ENCODE measurements at regions not wholly inside any gene's neighbourhood (a gene's known extent, or its start where the extent isn't known, plus 50 kb on each side); places are given as distances from the start of the nearest gene placed in this dataset.

DNA sequence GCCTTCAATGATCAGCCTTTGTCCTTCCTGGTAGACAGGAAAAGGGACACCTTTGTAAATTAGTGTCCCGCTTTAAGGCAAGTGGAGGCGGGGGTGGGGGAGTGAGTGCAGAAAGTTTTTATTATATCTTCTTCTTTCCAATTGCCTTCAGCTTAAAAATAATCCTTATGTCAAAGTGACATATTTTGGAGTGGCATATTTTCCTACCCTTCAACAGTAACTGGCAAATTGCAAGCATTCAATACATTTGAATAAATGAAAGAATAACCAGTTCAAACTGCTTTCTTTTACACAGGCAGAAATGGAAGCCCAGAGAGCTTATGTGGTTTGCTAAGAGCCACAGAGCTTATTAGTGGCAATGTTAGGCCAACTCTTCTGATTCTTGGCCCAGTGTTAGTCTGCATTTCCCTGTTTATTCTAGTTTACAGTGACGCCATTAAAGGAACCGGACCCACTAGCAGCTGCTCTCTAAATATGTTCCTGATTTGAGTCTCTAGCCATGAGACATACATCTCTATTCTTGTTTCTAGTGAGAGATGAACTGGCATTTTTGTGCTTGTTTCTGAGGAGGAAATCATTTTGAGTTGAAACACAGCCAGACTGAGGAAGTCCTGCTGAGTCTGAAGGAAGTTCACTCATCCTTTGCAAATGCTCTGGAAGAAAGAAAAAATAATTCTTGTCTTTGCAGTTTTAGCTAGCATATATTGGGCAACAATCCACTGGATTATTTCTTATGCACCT, 468.7 kb downstream of the NOVA1 start:
- DNase-seq (ENCODE audit: low spot score), result no peak

DNA sequence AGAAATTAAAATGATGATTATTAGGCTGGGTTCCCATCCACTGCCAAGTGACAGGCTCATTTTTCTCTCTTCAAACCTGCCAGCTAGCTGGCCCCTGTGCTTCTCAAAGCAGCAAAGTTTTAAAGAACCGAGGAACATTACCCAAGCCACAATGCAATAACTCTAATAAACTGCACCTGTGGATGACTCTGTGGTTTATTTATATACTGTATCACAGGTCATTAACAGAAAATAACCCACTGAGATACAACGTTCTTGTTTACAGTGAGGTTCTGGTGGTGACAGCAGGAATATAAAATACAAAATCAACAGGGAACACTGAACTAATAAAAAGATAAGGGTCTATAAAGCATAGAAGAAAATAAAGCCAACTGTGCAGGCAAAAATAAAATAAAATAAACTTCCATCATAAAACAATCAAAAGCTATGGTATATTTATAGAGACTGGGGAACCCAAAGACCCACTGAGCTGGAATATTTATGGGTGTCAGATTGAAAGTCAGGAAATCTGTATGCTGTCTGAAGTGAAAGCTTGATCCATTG, 472.9 kb downstream of the NOVA1 start:
- no peak for DNase-seq (ENCODE audit: low spot score)

DNA sequence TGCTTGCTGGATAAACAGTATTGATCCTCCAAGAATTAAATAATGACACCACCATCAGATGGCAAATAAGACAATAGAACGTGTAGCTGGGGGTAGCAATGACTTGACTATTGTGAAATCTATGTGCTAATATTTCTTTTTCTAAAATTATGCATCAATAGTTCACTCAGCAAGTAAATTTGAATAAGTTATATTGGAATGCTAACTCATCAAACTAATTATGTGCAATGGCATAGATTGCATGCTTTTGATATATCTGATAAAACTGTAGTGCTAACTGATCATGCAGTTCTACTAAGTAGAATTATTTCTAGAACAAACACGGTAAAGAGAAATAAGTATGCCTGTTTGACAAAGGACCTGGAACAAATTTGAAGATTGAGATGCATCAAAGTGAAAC, 474.4 kb downstream of the NOVA1 start:
- no peak for DNase-seq (ENCODE audit: low spot score)

DNA sequence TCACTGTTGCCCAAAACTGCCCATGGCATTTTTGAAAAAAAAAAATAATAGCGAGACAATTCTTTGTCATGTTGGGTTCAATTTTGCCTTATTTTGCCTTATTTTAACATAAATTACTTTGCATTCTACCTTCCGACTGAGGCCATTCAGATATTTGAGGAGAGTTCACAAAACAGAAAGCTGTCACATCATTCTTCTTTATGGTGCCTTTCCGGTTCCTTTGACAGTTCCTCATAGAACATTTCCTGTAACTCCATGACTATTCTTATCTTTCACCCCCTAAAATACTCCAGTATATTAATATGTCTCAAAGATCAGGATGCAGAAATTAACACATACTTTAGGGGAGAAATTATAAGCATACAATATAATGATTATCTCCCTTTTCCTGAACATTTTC, 476.7 kb downstream of the NOVA1 start:
- DNase-seq (ENCODE audit: low spot score), result no peak

DNA sequence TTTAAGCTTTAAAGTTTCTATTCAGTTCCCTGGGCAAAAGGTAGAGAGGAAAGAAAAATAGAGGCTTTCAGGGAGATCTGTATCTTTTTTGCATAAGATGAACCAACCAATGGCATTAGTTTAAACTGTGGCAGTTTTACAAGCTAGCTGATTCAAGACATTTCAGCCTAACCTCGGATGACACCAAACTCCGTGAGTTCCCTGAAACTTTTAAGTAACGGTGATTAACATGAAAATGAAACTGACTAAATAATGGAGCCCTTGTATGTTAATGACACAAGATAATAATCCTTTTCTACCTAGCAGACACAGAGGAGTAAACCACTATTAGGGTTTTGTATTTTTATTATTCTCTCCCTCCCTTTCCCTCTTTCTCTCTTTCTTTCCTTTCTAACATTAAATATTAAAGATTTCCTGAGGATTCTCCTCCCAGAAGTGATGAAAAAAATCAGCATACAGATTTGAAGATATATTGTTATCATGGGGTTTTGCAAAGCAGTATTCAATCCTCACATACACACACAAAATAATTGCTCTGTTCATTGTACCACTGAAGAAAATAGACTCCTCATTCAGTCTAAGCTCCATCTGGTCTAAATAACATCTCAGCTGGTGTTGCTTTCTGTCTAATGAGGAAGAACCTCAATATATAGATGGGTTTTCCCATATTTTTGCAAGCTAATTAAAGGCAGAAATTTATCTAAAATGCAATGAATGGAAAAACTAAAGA, 483.8 kb downstream of the NOVA1 start:
- no peak for DNase-seq (ENCODE audit: low spot score)

DNA sequence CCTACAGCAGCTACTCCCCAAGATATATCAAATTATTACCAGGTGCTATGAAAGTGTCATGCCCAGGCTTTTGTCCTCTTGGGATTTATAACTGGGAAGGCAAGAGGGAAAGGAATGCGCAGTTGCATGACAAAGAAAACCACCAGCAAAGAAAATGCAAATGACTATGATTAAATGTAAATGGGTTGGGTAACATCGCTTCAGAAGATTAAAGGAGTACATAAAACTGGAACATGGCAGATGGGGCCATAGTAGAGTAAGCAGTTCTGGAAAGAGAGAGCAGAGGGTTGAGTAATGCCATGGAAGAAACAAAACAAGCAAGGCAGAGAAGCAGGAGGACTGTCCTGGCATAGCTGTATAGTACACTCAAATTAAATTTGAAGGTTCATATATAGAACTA, 493.1 kb downstream of the NOVA1 start:
- DNase-seq (ENCODE audit: low spot score), result no peak

DNA sequence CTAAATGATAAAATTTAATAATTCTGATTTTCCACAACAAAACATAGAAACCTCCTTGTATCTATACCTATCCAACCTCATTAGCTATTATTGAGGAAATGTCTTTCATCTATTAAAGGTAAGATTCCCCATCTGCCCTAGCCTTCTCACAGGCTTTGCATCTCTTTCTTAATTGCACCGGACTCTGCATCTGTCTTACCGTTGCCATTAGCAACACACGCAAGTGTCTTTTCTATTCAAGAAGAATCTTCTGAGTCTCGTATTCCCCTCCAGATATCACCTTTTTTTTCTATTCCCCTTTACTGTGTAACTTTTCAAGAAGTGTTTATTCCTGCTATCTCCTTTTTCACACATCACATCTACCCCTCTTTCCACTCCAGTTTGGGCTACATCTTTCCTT, 500.0 kb downstream of the NOVA1 start:
- DNase-seq (ENCODE audit: low spot score), result no peak

DNA sequence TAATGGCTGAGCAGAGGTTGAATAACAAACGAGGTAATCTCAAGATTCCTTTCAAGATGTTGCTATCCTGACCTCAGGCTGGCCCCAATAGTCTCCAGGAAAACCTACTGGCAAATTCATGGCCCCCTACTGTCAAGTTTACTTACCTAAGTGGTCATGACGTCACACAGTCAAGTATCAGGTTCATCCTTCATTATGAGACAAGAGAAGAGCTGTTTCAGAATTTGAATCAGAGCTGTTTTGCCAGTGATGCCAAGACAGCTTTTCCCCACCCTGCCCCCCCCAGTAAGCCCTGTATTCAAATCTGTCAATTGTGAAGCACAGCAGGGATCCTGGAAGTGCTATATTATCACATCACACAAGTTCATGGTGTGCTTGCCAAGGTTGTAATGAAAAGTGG, 509.6 kb downstream of the NOVA1 start:
- DNase-seq (ENCODE audit: low spot score), result no peak

DNA sequence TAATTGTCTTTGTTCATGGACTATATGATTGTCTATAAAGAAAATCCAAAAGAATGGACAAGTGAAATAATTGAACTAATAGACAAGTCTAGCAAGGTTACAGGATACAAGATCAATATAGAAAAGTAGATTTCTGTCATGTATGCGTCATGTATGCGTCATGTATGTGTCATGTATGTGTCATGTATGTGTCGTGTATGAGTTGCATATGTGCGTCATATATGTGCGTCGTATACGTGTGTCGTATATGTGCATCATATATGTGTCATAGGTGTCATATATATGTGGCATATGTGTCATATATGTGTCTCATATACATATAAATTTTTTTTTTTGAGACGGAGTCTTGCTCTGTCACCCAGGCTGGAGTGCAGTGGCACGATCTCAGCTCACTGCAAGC, 516.8 kb downstream of the NOVA1 start:
- no peak for DNase-seq (ENCODE audit: low spot score)

DNA sequence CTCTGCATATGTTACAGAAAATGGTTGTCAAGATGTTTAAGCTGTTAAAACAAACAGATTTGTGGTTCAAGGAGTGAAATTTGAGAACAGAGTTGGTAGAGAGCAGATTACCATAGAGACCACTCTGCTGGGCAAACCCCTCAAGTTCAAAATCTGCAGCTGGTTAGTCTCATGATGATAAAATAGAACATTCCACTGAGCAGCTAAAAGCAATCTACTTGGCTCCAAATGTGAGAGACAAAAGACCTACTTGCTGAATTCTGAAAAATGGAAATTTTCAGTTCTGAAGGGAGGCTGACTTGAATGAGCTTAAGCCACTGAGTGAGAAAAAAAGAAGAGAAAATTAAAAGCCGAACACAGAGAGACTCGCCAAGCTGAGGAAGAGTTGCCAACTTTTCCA, 519.3 kb downstream of the NOVA1 start:
- DNase-seq (ENCODE audit: low spot score), result no peak

DNA sequence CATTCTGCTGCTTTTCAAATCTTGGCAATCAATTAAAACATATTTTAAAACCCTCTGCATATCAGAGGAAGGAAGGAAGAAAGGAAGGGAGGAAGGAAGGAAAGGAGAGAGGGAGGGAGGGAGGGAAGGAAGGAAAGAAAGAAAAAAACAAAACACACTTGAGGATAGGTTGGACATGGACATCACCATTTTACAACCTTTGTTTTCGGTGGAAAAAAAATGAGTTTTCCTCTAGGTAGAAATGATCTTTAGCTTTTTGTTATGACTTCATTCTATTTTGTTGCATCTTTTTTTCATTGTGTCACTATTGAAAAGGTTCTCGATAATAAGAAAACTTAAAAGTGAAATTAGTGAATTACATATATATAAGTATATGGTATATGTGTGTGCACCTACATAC, 522.9 kb downstream of the NOVA1 start:
- no peak for DNase-seq (ENCODE audit: low spot score)

DNA sequence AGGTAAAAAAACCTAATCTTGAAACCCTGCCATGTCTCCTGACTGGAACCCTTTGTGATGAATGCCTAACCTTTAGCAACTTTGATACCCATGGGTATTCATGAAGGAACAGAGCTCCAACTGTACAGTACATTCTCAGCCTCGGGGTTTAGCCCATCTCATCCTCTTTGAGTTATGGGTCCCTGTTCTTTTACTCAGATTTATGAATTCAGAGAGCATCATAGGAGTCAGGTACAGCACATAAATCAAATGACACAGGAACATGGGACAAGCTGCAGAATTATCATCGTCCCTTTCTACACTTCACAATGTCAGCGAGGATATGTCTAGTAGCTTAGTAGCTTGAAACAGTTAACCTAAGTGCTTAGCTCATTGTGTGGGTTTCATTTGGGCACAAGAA, 527.4 kb downstream of the NOVA1 start:
- DNase-seq (ENCODE audit: low spot score), result no peak

DNA sequence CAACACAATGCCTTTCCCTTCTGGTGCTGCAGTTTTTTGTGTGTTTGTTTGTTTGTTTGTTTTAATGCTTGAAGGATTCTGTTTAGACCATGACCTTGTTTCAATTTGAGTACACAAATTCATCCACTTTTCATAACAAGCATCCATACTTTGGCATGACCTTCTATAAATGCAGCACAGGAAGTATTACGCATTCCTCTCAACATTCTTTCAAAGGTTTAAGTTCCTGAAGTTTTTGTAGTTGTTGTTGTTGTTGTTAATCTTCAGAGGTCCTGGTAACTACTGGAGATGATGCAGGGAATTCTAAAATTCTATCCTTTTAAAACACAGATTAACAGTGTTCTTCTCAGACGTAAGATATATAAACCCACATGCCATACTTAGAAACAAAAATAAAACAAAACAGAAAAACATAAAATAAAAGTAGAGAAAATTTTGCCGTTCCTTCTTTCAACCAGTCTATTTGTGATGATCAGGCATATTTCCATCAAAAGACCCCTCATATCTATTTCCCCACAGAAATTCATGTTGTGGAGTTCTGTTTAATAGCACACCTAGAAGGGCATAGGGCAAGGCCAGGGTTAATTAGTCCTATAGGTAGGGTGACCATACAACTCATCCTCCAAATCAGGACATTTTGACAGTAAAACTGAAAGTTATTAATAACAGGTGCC, 529.9 kb downstream of the NOVA1 start:
- DNase-seq (ENCODE audit: low spot score), result no peak

DNA sequence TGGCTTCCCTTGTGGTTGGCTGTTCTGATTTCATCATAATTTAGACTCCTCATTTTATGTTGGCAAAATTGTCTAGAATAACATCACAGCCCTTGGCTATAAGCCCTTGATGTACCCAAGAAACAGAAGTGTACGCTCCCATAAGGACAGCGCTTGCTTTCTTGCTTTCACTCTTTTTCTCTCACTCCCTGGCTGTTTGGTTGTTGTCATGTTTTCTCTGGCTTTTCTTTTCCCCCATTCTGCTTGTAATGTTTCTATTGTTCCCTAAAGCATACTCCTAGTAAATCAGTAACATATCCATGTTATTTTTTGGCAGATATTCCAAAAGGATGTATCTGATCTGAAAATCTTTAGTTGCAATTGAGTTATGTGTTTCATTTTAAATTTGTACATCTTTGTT, 530.5 kb downstream of the NOVA1 start:
- DNase-seq (ENCODE audit: low spot score), result no peak

DNA sequence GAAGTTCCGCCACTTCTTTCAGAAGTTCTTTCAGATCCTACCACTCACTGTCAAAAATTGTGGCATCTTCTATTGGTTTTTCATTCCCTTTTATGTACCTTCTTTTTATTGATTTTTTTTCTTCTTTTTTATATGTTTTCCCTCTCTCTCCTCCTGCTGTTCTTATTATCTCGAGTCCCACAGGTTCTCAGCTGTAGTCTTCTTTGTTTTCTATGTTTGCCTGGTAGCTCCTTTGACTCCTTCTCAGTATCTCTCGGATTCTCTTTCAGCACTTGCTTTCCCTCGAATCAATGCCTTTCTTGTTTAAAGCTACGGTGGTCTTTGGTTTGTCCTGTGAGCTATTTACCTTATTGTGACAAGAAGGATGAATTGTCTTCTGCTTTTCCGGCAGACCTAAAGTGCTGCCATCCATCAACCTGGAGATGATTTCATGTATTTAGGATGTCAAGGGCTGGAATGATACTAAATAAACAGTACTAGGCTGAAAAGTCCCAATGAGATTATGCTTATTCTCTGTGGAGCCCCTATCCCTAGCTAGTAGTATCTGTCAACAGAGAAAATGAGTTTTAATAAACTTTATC, 541.7 kb downstream of the NOVA1 start:
- DNase-seq (ENCODE audit: low spot score), result no peak

DNA sequence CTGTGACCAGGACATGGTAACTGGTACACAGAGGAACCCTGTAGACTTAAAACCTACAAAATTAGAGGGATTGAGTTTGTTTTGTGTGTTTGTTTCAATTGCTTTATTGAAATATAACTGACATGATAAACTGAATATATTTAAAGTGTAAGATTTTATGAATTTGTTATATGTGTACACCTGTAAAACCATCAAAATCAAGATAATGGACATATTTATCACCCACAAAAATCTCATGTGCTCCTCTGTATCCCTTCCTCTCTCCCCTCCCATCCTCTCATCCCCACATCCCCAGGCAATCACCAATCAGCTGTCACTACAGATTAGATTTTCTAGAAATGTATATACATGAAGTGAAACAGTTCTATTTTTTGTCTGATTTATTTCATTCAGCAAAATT, 565.5 kb downstream of the NOVA1 start:
- no peak for DNase-seq (ENCODE audit: low spot score)

DNA sequence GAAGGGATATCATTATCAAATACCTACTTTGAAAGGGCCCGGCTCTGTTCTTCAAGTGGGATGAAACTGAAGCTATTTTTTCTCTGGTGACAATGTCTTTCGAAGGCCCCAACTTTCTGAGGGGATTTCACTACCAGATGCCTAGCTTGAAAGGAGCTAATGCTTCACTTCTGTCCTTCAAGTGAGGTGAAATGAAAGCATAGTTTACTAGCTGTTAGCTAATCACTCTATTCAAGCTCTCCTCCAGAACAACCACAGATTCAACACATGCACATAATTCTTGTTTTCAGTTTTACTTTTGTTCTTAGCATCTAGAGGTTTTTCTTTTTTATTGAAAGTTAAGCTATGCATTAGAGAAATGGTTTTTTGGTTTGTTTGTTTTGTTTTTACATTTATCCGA, 571.4 kb downstream of the NOVA1 start:
- DNase-seq (ENCODE audit: low spot score), result no peak

DNA sequence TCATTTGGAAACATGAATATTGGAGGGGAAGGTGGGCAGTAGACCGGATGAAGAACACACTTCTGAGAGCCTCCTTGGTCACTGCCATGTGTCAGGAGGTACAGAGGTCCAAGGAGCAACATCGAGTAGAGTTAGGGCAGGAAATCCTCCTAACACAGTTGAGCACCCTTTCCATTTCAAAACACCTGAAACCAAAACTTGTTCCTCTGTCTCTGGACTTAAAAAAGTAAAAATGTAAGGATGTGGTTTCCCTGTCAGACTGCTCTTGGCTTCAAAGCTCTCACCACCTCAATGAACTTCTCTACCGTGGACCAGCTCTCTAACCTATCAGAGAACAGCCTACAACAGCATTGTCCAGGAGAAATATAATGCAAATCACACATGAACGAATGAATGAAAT, 573.9 kb downstream of the NOVA1 start:
- DNase-seq (ENCODE audit: low spot score), result no peak

DNA sequence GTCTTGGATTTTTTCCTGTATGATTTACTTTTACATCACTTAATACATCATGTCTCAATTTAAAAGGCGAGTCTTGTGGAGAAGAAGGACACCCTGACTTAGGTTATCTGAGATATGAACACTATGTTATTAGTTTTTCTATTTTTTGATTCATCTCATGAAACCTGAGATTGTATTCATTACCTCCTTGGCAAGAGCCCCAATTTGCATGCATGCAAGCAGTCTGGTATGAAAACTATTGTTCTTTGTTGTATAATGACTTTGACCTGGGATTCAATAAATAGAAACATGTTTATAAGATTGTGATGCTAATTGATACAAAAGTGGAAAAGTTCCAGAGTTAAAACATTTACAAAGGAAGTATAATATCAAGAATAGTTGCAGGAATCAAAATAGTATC, 576.1 kb downstream of the NOVA1 start:
- DNase-seq (ENCODE audit: low spot score), result no peak

DNA sequence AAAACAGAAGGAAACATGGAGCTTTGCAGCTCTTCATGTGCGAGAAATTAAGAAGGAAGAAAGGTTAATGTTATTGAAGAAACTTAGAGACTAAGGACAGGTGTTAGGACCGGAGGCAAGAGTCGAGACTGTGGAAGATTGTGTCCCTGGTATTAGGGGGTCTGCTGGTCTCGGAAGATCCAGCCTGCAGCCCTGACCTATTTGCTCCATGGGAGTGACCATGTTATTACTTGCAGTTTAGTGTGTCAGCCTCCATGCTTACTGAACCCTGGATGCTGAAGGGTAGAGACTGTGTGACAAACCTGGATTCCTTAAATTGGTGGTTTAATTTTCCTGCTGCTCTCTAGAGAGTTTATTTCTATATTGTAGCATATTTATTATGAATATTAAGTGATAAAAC, 580.6 kb downstream of the NOVA1 start:
- DNase-seq (ENCODE audit: low spot score), result no peak

DNA sequence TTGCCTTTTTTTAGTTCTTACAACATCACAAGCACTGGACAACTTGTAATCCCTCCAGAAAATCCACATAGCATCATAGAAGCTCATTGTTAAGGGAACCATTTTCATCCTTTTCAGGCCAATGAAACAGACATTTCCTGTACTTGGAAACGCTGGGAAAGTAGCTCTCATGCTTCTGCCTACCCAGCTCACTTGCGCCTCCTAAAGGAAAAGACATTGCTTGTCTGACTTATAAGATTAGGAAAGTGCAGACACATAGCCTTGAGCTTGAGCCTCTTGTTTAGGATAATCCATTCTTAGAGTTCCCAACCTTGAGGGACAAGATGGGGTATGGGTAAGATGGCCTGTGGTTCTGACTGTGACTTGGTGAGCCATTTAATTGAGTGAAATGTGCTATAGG, 589.5 kb downstream of the NOVA1 start:
- DNase-seq (ENCODE audit: low spot score), result no peak

DNA sequence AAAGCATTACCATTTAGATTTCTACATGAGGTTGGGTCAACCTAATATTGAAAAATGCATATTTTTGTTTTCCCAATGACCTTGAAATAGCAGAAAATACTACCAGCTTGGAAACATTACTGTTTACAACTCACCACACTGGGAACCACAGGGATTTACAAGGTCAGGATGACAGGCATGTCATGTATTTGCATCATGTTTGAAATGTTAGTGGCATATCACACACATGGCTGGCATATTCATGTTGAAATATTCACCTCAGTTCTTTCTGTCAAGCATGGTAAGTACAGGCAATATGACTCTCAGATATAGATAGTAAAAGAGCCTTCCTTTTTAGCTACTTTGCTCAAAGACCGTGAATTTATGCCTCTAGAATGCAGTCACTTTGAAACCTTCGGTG, 593.5 kb downstream of the NOVA1 start:
- DNase-seq (ENCODE audit: low spot score), result no peak

DNA sequence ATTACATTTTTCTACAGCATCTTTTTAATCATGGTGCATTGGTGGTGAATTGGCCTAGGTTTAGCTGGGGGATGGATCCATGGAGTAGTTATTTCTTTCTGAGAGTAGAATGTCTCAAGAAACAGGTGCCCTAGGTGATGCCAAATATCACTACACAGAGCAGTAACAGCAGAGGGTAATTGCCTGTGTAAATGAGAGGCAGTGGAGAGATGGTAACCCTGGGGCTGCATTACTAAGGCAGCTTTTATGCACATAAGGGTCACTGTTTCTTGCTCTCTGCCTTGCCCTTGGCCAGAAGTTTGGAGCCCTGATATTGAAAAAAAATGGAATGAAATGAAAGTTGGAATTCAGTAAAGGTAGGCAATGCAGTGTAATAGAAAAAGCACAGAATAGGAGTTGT, 604.0 kb downstream of the NOVA1 start:
- no peak for DNase-seq (ENCODE audit: low spot score)

All from ureter (tissue), 1 donor.